T47D (cell line): ENCODE measurements at regions not wholly inside any gene's neighbourhood (a gene's known extent, or its start where the extent isn't known, plus 50 kb on each side); places are given as distances from the start of the nearest gene placed in this dataset.

ENCODE experiments used
- DNase-seq, 2 experiments: peaks; one replicate each; pipeline versions ENCODE4 v3.0.0 to v3.0.0-alpha.2; 2011 to 2012; ENCODE audit warnings: low read depth in 1 of 2, low spot score in 1 of 2
- JUND ChIP-seq: IDR thresholded peaks from 2 replicates; pipeline ENCODE4 v1.6.1; 2012; ENCODE audit warnings: low read depth
- in situ Hi-C: cut with HindIII; loops from 2 replicates; pipeline ENCODE4 v1.10.0; 2016; ENCODE audit warnings: low sequenced_read_pairs, low pct_unique_long_range_greater_than_20kb

- no peak for DNase-seq
- in situ Hi-C loops, result no loop called here
- TF ChIP-seq JUND, result no peak
Observed at GRCh38 chr16:87248714-87249113, 68.5 kb downstream of the C16orf95 start.

DNA sequence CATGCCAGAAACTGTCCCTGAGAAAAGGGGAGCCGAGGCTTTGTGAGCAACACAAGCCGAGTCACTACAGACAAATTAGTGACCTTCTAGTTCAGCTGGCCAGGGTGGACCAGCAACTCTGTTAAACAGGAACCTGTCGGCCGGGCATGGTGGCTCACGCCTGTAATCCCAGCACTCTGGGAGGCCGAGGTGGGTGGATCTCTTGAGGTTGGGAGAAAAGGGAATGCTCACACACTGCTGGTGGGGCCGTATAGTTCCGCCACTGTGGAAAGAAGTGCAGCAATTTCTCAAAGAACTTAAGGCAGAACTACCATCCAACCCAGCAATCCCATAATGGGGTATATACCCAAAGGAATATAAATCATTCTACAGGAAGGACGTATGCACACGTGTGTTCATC is 67.8 kb downstream of the C16orf95 start:
- TF ChIP-seq JUND, result no peak
- DNase-seq, result no peak

DNA sequence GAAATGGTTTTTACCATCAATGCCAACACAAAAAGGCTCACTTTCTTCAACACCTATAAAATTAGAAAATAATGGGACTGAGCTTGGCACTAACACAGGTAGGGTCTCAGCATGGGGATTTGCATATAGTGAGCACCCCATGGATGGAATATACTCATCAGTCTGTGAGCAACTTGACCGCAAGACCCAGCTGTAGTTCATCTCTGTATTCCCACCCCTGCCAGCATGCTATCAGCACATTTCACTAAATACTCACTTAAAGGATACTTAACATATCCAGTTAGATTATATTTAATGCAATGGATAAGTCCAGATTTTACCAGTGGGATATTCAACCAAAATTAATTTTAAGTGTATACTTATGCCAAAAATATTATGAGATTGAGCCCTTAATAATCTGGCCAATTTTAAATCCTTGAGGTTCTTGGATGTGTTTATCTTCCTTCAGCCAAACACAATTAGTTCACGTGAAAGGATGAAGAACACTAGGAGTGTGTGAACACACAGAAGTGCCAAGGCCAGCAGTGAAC is 66.7 kb downstream of the C16orf95 start:
- in situ Hi-C loops, result no loop called here
- DNase-seq, result no peak
- no peak for TF ChIP-seq JUND

More for the DNA sequence above, 67.8 kb downstream of the C16orf95 start:
- in situ Hi-C loops, result no loop called here

DNA sequence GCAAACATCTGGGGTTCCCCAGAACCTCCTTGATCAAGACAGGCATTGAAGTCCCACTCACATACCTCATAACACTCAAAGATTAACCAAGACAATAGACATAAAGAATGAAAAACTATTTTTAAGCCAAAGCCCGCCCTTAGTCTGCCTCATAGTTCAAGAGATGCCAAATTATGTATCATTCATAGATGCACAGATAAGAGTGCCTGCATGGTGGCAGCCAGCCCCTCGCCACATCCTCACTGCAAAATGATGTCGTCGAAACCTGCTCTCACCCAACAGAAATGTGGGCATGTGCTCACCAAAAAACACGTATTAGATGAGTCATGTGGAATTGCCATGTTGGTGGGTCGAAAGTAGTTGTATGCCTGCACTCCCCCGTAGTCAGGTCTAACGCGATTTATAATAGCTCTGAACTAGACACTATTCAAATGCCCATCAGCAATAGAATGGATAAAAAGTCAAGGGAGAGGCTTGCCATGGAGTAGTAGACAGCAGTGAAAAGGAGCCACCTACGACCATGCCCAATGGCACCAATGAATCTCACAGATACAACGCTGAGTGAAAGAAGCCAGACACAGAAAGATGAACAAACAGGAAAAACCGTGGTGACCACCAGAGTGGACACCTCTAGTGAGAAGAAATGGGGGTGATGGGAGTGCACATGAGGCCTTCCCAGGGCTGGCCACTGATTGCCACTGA is 64.8 kb downstream of the C16orf95 start:
- in situ Hi-C loops, result no loop called here
- DNase-seq, result no peak
- no peak for TF ChIP-seq JUND
